A549 (cell line): ENCODE measurements at regions not wholly inside any gene's neighbourhood (a gene's known extent, or its start where the extent isn't known, plus 50 kb on each side); places are given as distances from the start of the nearest gene placed in this dataset.
A peak's percentile ranks its signal among the peaks of the same experiment; 100 is the strongest.

Experiments
- ATAC-seq, 2 experiments: fragments of 200-7000 bp in 1 of 2; fragments of >200 bp in 1 of 2; cut with Nextera tagmentation in 1 of 2; cut with Tn5 transposase in 1 of 2; 3 replicates each; pipeline versions ENCODE4 v1.8.0 to v1.9.1; 2018 to 2020; ENCODE audit warnings: mild to moderate bottlenecking in 1 of 2, moderate library complexity in 1 of 2
- CTCF ChIA-PET: fragments of 300-600 bp; sonication (Branson Sonifier 250); formaldehyde crosslinking; extraction: SDS; loops from one replicate; lab custom pipeline; 2021; ENCODE audit warnings: antibody characterized with exemption, inconsistent platforms; lab: Yijun Ruan, JAX
- POLR2A ChIA-PET: fragments of 350-600 bp; formaldehyde crosslinking; extraction: SDS; loops from one replicate; lab custom pipeline; 2021; ENCODE audit warnings: antibody characterized with exemption, inconsistent platforms; lab: Yijun Ruan, JAX
- DNase-seq, 2 experiments: peaks; one replicate each; pipeline versions ENCODE4 v3.0.0 to v3.0.0-alpha.2; 2011 to 2016; ENCODE audit warnings: low read depth in 1 of 2, low spot score in 1 of 2
- FAIRE-seq: peaks from 2 replicates; lab custom pipeline; 2011; peaks lifted over from hg19 to GRCh38; lab: Jason Lieb, UNC
- H3K27ac ChIP-seq, 2 experiments: fragments of >200 bp; sonication (Bioruptor Twin); formaldehyde crosslinking; 3 replicates each; pipeline ENCODE4 v1.5.1; 2016 to 2017
- H3K4me1 ChIP-seq: fragments of >200 bp; sonication (Bioruptor Twin); formaldehyde crosslinking; 3 replicates; pipeline ENCODE4 v1.6.1; 2016
- H3K4me2 ChIP-seq: fragments of >200 bp; sonication (Bioruptor Twin); formaldehyde crosslinking; 3 replicates; pipeline ENCODE4 v1.6.1; 2016
- H3K4me3 ChIP-seq: fragments of >200 bp; sonication (Bioruptor Twin); formaldehyde crosslinking; 3 replicates; pipeline ENCODE4 v1.5.1; 2016
- H3K9me3 ChIP-seq: fragments of >200 bp; sonication (Bioruptor Twin); formaldehyde crosslinking; 3 replicates; pipeline ENCODE4 v1.6.1; 2016
- CBX2 ChIP-seq: fragments of 200-600 bp; sonication (generic); IDR thresholded peaks from 2 replicates; pipeline ENCODE4 v1.6.1; 2016; ENCODE audit warnings: low read depth, mild to moderate bottlenecking, borderline replicate concordance
- CBX8 ChIP-seq: fragments of 200-600 bp; sonication (generic); IDR thresholded peaks from 2 replicates; pipeline ENCODE4 v1.6.1; 2016
- CEBPB ChIP-seq, 2 experiments: fragments of >200 bp in 1 of 2; sonication (Bioruptor Twin) in 1 of 2; formaldehyde crosslinking in 1 of 2; IDR thresholded peaks; 2 replicates each; pipeline ENCODE4 v1.6.1; 2012 to 2016
- FOSL2 ChIP-seq, 2 experiments: fragments of 450-650 bp in 1 of 2; fragments of >200 bp in 1 of 2; sonication (Bioruptor Twin) in 1 of 2; formaldehyde crosslinking; IDR thresholded peaks; 2 replicates each; pipeline versions ENCODE4 v1.5.0 to v1.6.1; 2016 to 2020; ENCODE audit warnings: mild to moderate bottlenecking in 1 of 2, moderate library complexity in 1 of 2
- GATA3 ChIP-seq: IDR thresholded peaks from 2 replicates; pipeline ENCODE4 v1.6.1; 2012; ENCODE audit warnings: borderline replicate concordance
- JUN ChIP-seq, 2 experiments: fragments of >200 bp; sonication (Bioruptor Twin); formaldehyde crosslinking; IDR thresholded peaks; 2 replicates in 1 of 2; 3 replicates in 1 of 2; pipeline ENCODE4 v1.6.1; 2016 to 2017
- KDM1A ChIP-seq: fragments of 200-600 bp; sonication (generic); IDR thresholded peaks from 2 replicates; pipeline ENCODE4 v1.6.1; 2016; ENCODE audit warnings: low read depth, mild to moderate bottlenecking
- NPAS2 ChIP-seq: fragments of 250-450 bp; sonication (Bioruptor Pico); IDR thresholded peaks from 2 replicates; pipeline ENCODE4 v1.8.0; 2022; ENCODE audit warnings: mild to moderate bottlenecking, moderate library complexity, borderline replicate concordance
- POLR2A ChIP-seq: IDR thresholded peaks from 2 replicates; pipeline ENCODE4 v1.6.1; 2012; ENCODE audit warnings: mild to moderate bottlenecking, low read length
- POLR2AphosphoS2 ChIP-seq: conservative IDR thresholded peaks from 2 replicates; pipeline ENCODE4 v1.6.1; 2012; ENCODE audit warnings: low read length, improper control_type of control experiment, inconsistent platforms
- RCOR1 ChIP-seq: fragments of 150-350 bp; IDR thresholded peaks from 2 replicates; pipeline ENCODE4 v1.6.1; 2014; ENCODE audit warnings: antibody characterized with exemption, low read length, low read depth
- SREBF2 ChIP-seq: fragments of 450-650 bp; IDR thresholded peaks from 2 replicates; pipeline ENCODE4 v1.6.1; 2014; ENCODE audit warnings: mild to moderate bottlenecking, moderate library complexity
- TFCP2L1 ChIP-seq: fragments of 250-450 bp; sonication (Bioruptor Pico); IDR thresholded peaks from 2 replicates; pipeline ENCODE4 v1.5.0; 2021; ENCODE audit warnings: mild to moderate bottlenecking
- TP53 ChIP-seq: fragments of 250-450 bp; sonication (Bioruptor Pico); IDR thresholded peaks from 2 replicates; pipeline ENCODE4 v1.5.0; 2021; ENCODE audit warnings: mild to moderate bottlenecking, moderate library complexity
- ZC3H11A ChIP-seq: fragments of 450-650 bp; IDR thresholded peaks from 2 replicates; pipeline ENCODE4 v1.6.1; 2014; ENCODE audit warnings: antibody characterized with exemption, mild to moderate bottlenecking
- ZFP36 ChIP-seq: fragments of 450-650 bp; IDR thresholded peaks from 2 replicates; pipeline ENCODE4 v1.6.1; 2014; ENCODE audit warnings: borderline replicate concordance; ENCODE audit not compliant: partially characterized antibody
- WGBS: methylation state at CpG from one replicate; pipeline ENCODE4 v1.1.6; 2017; ENCODE audit errors: missing lambda C conversion rate; 5-methylcytosine and 5-hydroxymethylcytosine counted together
- TF ChIP-seq, protein P1 (sequence below): fragments of 200-600 bp; sonication (generic); IDR thresholded peaks from 2 replicates; pipeline ENCODE4 v1.6.1; 2016; ENCODE audit warnings: antibody characterized with exemption, mild to moderate bottlenecking, moderate library complexity
- TF ChIP-seq, protein P2 (sequence below): fragments of 450-650 bp; IDR thresholded peaks from 2 replicates; pipeline ENCODE4 v1.6.1; 2014; ENCODE audit warnings: antibody characterized with exemption
- TF ChIP-seq, protein P3 (sequence below): fragments of 150-350 bp; IDR thresholded peaks from 2 replicates; pipeline ENCODE4 v1.6.1; 2014; ENCODE audit warnings: low read depth, mild to moderate bottlenecking, low read length
- TF ChIP-seq, protein P4 (sequence below): IDR thresholded peaks from 2 replicates; pipeline ENCODE4 v1.6.1; 2012
- TF ChIP-seq, protein P5 (sequence below): IDR thresholded peaks from 2 replicates; pipeline ENCODE4 v1.6.1; 2012
- TF ChIP-seq, protein P6 (sequence below): fragments of 250-450 bp; sonication (Bioruptor Pico); IDR thresholded peaks from 2 replicates; pipeline ENCODE4 v1.5.0; 2021; ENCODE audit warnings: mild to moderate bottlenecking, moderate library complexity, borderline replicate concordance

DNA sequence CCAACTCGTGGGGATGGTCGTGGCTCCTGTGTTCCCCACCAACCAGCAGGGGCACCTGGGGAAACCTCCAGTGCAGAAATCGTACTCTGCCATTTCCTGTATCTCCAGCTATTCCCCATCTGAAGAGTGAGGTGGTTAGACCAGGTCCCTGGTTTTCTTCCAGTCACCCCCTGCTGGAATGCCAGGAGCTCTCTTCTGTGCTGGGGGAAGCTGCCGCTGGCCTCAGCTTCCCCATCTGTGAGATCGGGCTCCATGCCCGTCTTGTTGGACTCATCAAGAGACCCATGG is 119.7 kb downstream of the INHBB start (continued):
- TF ChIP-seq, protein P1, sequence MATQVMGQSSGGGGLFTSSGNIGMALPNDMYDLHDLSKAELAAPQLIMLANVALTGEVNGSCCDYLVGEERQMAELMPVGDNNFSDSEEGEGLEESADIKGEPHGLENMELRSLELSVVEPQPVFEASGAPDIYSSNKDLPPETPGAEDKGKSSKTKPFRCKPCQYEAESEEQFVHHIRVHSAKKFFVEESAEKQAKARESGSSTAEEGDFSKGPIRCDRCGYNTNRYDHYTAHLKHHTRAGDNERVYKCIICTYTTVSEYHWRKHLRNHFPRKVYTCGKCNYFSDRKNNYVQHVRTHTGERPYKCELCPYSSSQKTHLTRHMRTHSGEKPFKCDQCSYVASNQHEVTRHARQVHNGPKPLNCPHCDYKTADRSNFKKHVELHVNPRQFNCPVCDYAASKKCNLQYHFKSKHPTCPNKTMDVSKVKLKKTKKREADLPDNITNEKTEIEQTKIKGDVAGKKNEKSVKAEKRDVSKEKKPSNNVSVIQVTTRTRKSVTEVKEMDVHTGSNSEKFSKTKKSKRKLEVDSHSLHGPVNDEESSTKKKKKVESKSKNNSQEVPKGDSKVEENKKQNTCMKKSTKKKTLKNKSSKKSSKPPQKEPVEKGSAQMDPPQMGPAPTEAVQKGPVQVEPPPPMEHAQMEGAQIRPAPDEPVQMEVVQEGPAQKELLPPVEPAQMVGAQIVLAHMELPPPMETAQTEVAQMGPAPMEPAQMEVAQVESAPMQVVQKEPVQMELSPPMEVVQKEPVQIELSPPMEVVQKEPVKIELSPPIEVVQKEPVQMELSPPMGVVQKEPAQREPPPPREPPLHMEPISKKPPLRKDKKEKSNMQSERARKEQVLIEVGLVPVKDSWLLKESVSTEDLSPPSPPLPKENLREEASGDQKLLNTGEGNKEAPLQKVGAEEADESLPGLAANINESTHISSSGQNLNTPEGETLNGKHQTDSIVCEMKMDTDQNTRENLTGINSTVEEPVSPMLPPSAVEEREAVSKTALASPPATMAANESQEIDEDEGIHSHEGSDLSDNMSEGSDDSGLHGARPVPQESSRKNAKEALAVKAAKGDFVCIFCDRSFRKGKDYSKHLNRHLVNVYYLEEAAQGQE: no peak
- no peak for TF ChIP-seq TFCP2L1 (CRISPR knock-in tag)
- no peak for TF ChIP-seq ZFP36
- TF ChIP-seq POLR2AphosphoS2: no peak

DNA sequence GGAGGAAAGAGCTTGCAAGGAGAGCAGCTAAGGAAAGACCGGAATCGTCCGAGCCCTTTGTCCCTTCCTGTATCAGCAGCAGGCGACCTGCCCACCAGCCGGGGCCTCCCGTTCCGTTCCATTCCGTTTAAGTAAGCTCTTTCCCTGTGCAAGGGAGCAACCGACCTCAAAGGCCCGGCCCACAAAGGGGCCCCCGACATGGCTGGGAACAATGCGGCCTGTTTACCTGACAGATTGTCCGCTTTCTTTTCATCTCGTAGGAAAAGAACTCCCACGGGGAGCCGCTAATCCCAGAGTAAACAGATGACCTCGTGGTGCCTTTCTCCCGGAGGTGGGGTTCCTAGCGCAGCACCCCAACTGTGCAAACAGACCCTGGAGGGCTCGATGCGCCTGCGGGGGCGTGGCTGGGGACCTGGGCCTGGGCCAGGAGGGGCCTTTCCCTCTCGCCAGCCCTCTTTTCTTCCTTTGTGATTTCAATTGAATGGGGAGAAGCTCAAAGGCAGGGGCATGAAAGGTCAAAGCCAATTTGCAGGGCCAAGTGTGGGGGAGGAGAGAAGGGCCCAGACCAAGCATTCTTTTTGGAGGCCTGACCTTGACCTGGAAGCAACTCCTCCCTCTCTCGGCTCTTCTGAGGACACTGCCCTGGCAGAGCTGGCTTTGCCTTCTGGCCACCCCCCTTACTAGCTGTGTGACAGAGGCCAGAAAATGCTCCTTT is 120.2 kb downstream of the INHBB start:
- TF ChIP-seq TFCP2L1 (CRISPR knock-in tag): no peak
- TF ChIP-seq, all 56 proteins: peak for 0
- Histone ChIP-seq H3K4me1 (peaks cover 46% of the 10 kb centered on the region), H3K4me2 (peak overlapping the region; percentile 35), H3K9me3 (no peaks in the 10 kb centered on the region), H3K4me3 (no peak overlapping the region), H3K27ac (peak overlapping the region; percentile 53 to 55; a peak in 5 of 6 replicates)
- WGBS: 56% methylated on average over 25 of the region's 25 CpGs
- FAIRE-seq: no peak
- DNase-seq: no peak
- POLR2A ChIA-PET: no interaction called here
- CTCF ChIA-PET: interaction anchor here (0.8 to 1.3 kb wide), 3 partner anchors 8 to 123 kb away, joined by 3 to 5 read pairs (median 4); no protein-coding TSS in a partner anchor
- no peak for ATAC-seq

DNA sequence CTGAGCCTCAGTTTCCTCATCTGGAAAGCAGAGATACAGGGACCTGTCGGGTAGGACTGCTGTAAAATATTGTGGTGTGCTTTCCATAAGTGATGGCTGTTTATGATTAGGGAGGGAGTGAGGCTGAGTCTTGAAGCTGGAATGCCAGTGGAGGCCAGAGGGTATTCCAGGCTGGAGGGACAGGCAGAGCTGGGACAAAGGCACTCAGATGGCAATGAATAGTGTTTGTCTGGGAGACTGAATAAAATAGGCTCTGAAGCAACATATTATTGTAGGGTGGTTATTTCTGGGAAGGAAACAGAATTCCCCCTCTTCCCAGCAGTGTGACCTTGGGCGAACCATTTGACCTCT is 120.7 kb downstream of the INHBB start:
- H3K9me3 ChIP-seq: peaks cover under 1% of the 10 kb centered on the region; the same call in 1 of the 3 replicates
- peak overlapping the region; percentile 53 to 55; a peak in 5 of 6 replicates for H3K27ac ChIP-seq
- ChIA-PET CTCF (interaction anchor here (1.3 kb wide), 1 partner anchor 18 kb away, joined by 4 read pairs; no protein-coding TSS in a partner anchor), POLR2A (no interaction called here)
- FAIRE-seq (no peak), ATAC-seq (no peak), DNase-seq (no peak)
- peaks cover 47% of the 10 kb centered on the region for H3K4me1 ChIP-seq
- H3K4me3 ChIP-seq: no peak overlapping the region
- peak overlapping the region; percentile 35; the same call in 2 of the 3 replicates for H3K4me2 ChIP-seq
- WGBS: 88% methylated on average over 2 of the region's 2 CpGs
- TF ChIP-seq CEBPB (IDR thresholded peaks at IDR 0.05): no peak
- TF ChIP-seq, protein P2, sequence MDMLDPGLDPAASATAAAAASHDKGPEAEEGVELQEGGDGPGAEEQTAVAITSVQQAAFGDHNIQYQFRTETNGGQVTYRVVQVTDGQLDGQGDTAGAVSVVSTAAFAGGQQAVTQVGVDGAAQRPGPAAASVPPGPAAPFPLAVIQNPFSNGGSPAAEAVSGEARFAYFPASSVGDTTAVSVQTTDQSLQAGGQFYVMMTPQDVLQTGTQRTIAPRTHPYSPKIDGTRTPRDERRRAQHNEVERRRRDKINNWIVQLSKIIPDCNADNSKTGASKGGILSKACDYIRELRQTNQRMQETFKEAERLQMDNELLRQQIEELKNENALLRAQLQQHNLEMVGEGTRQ: no peak
- no peak for TF ChIP-seq KDM1A
- TF ChIP-seq CBX2: no peak
- TF ChIP-seq NPAS2 (CRISPR knock-in tag): no peak
- TF ChIP-seq ZC3H11A: no peak
- no peak for TF ChIP-seq GATA3
- TF ChIP-seq, protein P3, sequence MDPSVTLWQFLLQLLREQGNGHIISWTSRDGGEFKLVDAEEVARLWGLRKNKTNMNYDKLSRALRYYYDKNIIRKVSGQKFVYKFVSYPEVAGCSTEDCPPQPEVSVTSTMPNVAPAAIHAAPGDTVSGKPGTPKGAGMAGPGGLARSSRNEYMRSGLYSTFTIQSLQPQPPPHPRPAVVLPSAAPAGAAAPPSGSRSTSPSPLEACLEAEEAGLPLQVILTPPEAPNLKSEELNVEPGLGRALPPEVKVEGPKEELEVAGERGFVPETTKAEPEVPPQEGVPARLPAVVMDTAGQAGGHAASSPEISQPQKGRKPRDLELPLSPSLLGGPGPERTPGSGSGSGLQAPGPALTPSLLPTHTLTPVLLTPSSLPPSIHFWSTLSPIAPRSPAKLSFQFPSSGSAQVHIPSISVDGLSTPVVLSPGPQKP: no peak
- no peak for TF ChIP-seq SREBF2
- no peak for TF ChIP-seq JUN (IDR thresholded peaks at IDR 0.05)

DNA sequence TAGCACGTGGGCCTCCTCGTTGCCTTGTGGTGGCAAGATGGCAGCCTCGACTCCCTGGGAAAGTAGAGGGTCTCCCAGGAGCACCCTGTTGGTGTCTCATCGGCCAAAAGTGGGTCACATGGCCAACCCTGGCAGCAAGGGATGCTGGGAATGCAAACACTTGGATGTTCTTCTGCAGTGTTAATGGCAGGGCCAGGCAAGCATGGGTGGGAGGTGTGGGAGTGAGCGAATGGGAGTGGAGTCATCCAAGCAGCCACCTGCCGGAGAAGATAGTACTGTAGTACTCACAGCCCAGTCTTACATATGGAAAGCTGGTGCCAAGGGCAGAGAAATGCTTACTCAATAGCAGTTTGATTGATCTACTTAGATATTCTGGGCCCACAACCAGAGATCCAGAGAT is 122.2 kb downstream of the INHBB start:
- peaks cover 9% of the 10 kb centered on the region; the same call in 2 of the 3 replicates for H3K9me3 ChIP-seq
- H3K27ac ChIP-seq: peak overlapping the region; percentile 61 to 81; a peak in 5 of 6 replicates
- peaks cover 47% of the 10 kb centered on the region for H3K4me1 ChIP-seq
- FAIRE-seq: no peak
- WGBS: 86% methylated on average over 6 of the region's 6 CpGs
- DNase-seq: no peak
- ATAC-seq: no peak
- ChIA-PET CTCF (no interaction called here), POLR2A (no interaction called here)
- no peak overlapping the region for H3K4me2 ChIP-seq
- no peak overlapping the region for H3K4me3 ChIP-seq
- no peak for TF ChIP-seq SREBF2
- TF ChIP-seq, protein P4, sequence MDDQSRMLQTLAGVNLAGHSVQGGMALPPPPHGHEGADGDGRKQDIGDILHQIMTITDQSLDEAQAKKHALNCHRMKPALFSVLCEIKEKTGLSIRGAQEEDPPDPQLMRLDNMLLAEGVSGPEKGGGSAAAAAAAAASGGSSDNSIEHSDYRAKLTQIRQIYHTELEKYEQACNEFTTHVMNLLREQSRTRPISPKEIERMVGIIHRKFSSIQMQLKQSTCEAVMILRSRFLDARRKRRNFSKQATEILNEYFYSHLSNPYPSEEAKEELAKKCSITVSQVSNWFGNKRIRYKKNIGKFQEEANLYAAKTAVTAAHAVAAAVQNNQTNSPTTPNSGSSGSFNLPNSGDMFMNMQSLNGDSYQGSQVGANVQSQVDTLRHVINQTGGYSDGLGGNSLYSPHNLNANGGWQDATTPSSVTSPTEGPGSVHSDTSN: no peak
- no peak for TF ChIP-seq POLR2AphosphoS2
- no peak for TF ChIP-seq JUN (IDR thresholded peaks at IDR 0.05)
- TF ChIP-seq RCOR1: no peak
- TF ChIP-seq ZFP36: no peak
- TF ChIP-seq TP53 (CRISPR knock-in tag): no peak
- TF ChIP-seq, protein P5, sequence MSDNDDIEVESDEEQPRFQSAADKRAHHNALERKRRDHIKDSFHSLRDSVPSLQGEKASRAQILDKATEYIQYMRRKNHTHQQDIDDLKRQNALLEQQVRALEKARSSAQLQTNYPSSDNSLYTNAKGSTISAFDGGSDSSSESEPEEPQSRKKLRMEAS: no peak
- no peak for TF ChIP-seq POLR2A
- TF ChIP-seq NPAS2 (CRISPR knock-in tag): no peak
- TF ChIP-seq TFCP2L1 (CRISPR knock-in tag): no peak
- TF ChIP-seq CBX8: no peak
- no peak for TF ChIP-seq GATA3
- TF ChIP-seq FOSL2 (IDR thresholded peaks at IDR 0.05): no peak
- no peak for TF ChIP-seq FOSL2 (CRISPR knock-in tag; IDR thresholded peaks at IDR 0.05)
- TF ChIP-seq, protein P6, sequence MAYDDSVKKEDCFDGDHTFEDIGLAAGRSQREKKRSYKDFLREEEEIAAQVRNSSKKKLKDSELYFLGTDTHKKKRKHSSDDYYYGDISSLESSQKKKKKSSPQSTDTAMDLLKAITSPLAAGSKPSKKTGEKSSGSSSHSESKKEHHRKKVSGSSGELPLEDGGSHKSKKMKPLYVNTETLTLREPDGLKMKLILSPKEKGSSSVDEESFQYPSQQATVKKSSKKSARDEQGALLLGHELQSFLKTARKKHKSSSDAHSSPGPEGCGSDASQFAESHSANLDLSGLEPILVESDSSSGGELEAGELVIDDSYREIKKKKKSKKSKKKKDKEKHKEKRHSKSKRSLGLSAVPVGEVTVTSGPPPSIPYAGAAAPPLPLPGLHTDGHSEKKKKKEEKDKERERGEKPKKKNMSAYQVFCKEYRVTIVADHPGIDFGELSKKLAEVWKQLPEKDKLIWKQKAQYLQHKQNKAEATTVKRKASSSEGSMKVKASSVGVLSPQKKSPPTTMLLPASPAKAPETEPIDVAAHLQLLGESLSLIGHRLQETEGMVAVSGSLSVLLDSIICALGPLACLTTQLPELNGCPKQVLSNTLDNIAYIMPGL (CRISPR knock-in tag): no peak
